H9 (cell line): ENCODE measurements at regions not wholly inside any gene's neighbourhood (a gene's known extent, or its start where the extent isn't known, plus 50 kb on each side); places are given as distances from the start of the nearest gene placed in this dataset.

Source experiments
- DNase-seq: peaks from one replicate; pipeline ENCODE4 v3.0.0-alpha.2; 2017
- H2AFZ ChIP-seq: one replicate; pipeline ENCODE4 v1.6.1; 2013; ENCODE audit warnings: mild to moderate bottlenecking, low read length, control low read depth, moderate library complexity
- H2AK5ac ChIP-seq: 2 replicates; pipeline ENCODE4 v1.6.1; 2013; ENCODE audit warnings: low read length, control low read depth, mixed read lengths; ENCODE audit not compliant: insufficient read length
- H2BK120ac ChIP-seq: one replicate; pipeline ENCODE4 v1.6.1; 2013; ENCODE audit warnings: low read depth, mild to moderate bottlenecking, low read length, control low read depth, inconsistent platforms; ENCODE audit not compliant: poor library complexity, severe bottlenecking
- H2BK12ac ChIP-seq: 2 replicates; pipeline ENCODE4 v1.6.1; 2013; ENCODE audit warnings: low read length, control low read depth, mixed read lengths, low read depth; ENCODE audit not compliant: insufficient read length
- H2BK15ac ChIP-seq: 2 replicates; pipeline ENCODE4 v1.6.1; 2013; ENCODE audit warnings: low read depth, low read length, control low read depth
- H2BK20ac ChIP-seq: one replicate; pipeline ENCODE4 v1.6.1; 2013; ENCODE audit warnings: low read depth, mild to moderate bottlenecking, low read length, control low read depth, inconsistent platforms; ENCODE audit not compliant: poor library complexity, severe bottlenecking
- H2BK5ac ChIP-seq: 2 replicates; pipeline ENCODE4 v1.6.1; 2013; ENCODE audit warnings: low read length, control low read depth, mixed read lengths; ENCODE audit not compliant: insufficient read length
- H3K14ac ChIP-seq: 2 replicates; pipeline ENCODE4 v1.6.1; 2013; ENCODE audit warnings: low read length, control low read depth; ENCODE audit not compliant: insufficient read depth
- H3K18ac ChIP-seq: 2 replicates; pipeline ENCODE4 v1.6.1; 2013; ENCODE audit warnings: low read depth, mild to moderate bottlenecking, mixed read lengths, low read length, control low read depth; ENCODE audit not compliant: insufficient read length
- H3K23ac ChIP-seq: 2 replicates; pipeline ENCODE4 v1.6.1; 2013; ENCODE audit warnings: low read length, control low read depth, mixed read lengths, low read depth; ENCODE audit not compliant: insufficient read length
- H3K23me2 ChIP-seq: 2 replicates; pipeline ENCODE4 v1.6.1; 2013; ENCODE audit warnings: low read depth, mild to moderate bottlenecking, mixed read lengths, low read length, control low read depth; ENCODE audit not compliant: insufficient read length, poor library complexity, severe bottlenecking
- H3K27ac ChIP-seq: 2 replicates; pipeline ENCODE4 v1.5.1; 2013; ENCODE audit warnings: low read length, control low read depth, mixed read lengths, low read depth; ENCODE audit not compliant: insufficient read length
- H3K27me3 ChIP-seq: 2 replicates; pipeline ENCODE4 v1.6.1; 2013; ENCODE audit warnings: low read length, control low read depth, inconsistent platforms; ENCODE audit not compliant: insufficient read depth
- H3K4ac ChIP-seq: 2 replicates; pipeline ENCODE4 v1.6.1; 2013; ENCODE audit warnings: low read depth, mild to moderate bottlenecking, control low read depth, inconsistent platforms, low read length, moderate library complexity
- H3K4me1 ChIP-seq: 2 replicates; pipeline ENCODE4 v1.6.1; 2013; ENCODE audit warnings: low read length, control low read depth, inconsistent platforms; ENCODE audit not compliant: insufficient read depth
- H3K4me2 ChIP-seq: 2 replicates; pipeline ENCODE4 v1.6.1; 2013; ENCODE audit warnings: low read length, control low read depth, mixed read lengths; ENCODE audit not compliant: insufficient read length, insufficient read depth
- H3K56ac ChIP-seq: 2 replicates; pipeline ENCODE4 v1.6.1; 2013; ENCODE audit warnings: low read depth, mild to moderate bottlenecking, mixed read lengths, low read length, control low read depth; ENCODE audit not compliant: insufficient read length
- H3K79me1 ChIP-seq: 2 replicates; pipeline ENCODE4 v1.6.1; 2013; ENCODE audit warnings: low read depth, mild to moderate bottlenecking, moderate library complexity, low read length, control low read depth, inconsistent platforms; ENCODE audit not compliant: insufficient read depth, poor library complexity, severe bottlenecking
- H3K79me2 ChIP-seq: 2 replicates; pipeline ENCODE4 v1.6.1; 2013; ENCODE audit warnings: low read length, control low read depth, inconsistent platforms; ENCODE audit not compliant: insufficient read depth
- H3K9ac ChIP-seq: 2 replicates; pipeline ENCODE4 v1.6.1; 2013; ENCODE audit warnings: low read length, control low read depth, mixed read lengths; ENCODE audit not compliant: insufficient read length; ENCODE audit errors: extremely low read depth
- H3K9me3 ChIP-seq: one replicate; pipeline ENCODE4 v1.6.1; 2013; ENCODE audit warnings: low read depth, low read length, inconsistent platforms; ENCODE audit not compliant: control insufficient read depth
- H3T11ph ChIP-seq: one replicate; pipeline ENCODE4 v1.6.1; 2013; ENCODE audit warnings: mild to moderate bottlenecking, low read length, control low read depth, inconsistent platforms
- H4K20me1 ChIP-seq: one replicate; pipeline ENCODE4 v1.6.1; 2013; ENCODE audit not compliant: control insufficient read depth, insufficient read length, insufficient read depth
- H4K5ac ChIP-seq: 2 replicates; pipeline ENCODE4 v1.6.1; 2013; ENCODE audit warnings: low read depth, mild to moderate bottlenecking, mixed read lengths, low read length, control low read depth; ENCODE audit not compliant: insufficient read length
- H4K8ac ChIP-seq: replicated peaks from 2 replicates; pipeline ENCODE4 v1.6.1; 2013; ENCODE audit warnings: low read length, control low read depth, mixed read lengths, low read depth; ENCODE audit not compliant: insufficient read length
- H4K91ac ChIP-seq: 2 replicates; pipeline ENCODE4 v1.6.1; 2013; ENCODE audit warnings: low read depth, mild to moderate bottlenecking, moderate library complexity, mixed read lengths, low read length, control low read depth; ENCODE audit not compliant: insufficient read length
- H3K27ac Mint-ChIP-seq, 3 experiments: 2 replicates in 2 of 3; 3 replicates in 1 of 3; pipeline ENCODE4 v1.8.0; 2020 to 2021; ENCODE audit warnings: mixed read lengths in 3 of 3, mild to moderate bottlenecking in 1 of 3, moderate library complexity in 1 of 3
- H3K27me3 Mint-ChIP-seq: 2 replicates; pipeline ENCODE4 v1.8.0; 2021; ENCODE audit warnings: low read depth, mild to moderate bottlenecking, moderate library complexity, mixed read lengths
- H3K36me3 Mint-ChIP-seq, 3 experiments: 2 replicates in 2 of 3; 3 replicates in 1 of 3; pipeline ENCODE4 v1.8.0; 2020 to 2021; ENCODE audit warnings: low read depth in 3 of 3, mixed read lengths in 3 of 3; ENCODE audit not compliant: insufficient read depth in 1 of 3
- H3K4me1 Mint-ChIP-seq, 2 experiments: 2 replicates each; pipeline ENCODE4 v1.8.0; 2020; ENCODE audit warnings: mixed read lengths in 2 of 2
- H3K4me3 Mint-ChIP-seq, 2 experiments: 2 replicates in 1 of 2; 3 replicates in 1 of 2; pipeline ENCODE4 v1.8.0; 2020 to 2021; ENCODE audit warnings: mild to moderate bottlenecking in 2 of 2, mixed read lengths in 2 of 2, moderate library complexity in 1 of 2
- H3K9me3 Mint-ChIP-seq, 2 experiments: 2 replicates in 1 of 2; 3 replicates in 1 of 2; pipeline ENCODE4 v1.8.0; 2020; ENCODE audit warnings: mild to moderate bottlenecking in 2 of 2, mixed read lengths in 2 of 2, moderate library complexity in 1 of 2
- WGBS: extraction: QIAGEN DNeasy Blood & Tissue Kit; methylation state at CpG from one replicate; pipeline ENCODE4 v1.1.7; 2013; ENCODE audit warnings: missing lambda C conversion rate, low lambda C conversion rate, mixed read lengths; ENCODE audit not compliant: insufficient read length; ENCODE audit errors: extremely low coverage; 5-methylcytosine and 5-hydroxymethylcytosine counted together
- TF ChIP-seq, protein P1 (sequence below): fragments of 200-600 bp; sonication (generic); conservative IDR thresholded peaks from 3 replicates; pipeline ENCODE4 v1.8.0; 2021; ENCODE audit warnings: antibody characterized with exemption, mild to moderate bottlenecking

DNA sequence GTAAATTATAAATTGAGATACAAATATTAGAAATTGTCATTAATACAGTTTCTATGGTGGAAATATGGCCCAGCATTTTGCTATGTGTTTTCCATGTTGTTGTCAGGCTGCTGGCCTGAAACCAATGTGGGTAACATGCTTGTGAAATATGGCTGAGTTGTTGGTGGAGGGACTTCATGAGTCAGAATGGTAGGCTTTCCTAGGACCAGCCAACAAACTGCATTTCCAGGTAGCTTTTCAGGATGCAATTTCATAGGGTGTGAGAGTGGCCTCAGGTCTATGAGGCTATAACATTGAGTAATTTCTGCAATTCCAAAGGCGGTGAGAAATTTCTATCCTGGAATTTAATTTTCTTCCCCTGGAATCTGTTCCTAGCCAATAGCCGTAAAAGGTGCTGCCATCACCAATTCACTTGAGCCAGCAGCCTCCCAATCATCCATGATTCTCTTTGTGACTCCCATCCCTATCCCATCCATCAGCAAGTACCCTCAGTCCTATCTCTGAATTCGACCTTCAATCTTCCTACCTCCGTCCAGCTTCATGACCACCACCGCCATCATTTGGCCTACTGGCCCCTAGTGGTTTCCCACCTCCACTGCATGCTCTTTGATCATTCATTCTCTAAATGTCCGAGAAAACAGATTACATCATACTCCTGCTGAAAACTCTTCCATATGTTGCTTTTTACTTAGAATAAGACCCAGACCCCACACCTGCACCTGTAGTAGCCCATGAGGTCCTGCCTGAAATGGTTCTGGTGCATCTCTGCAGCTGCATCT, 276.6 kb upstream of the CFAP20DC start:
- Histone ChIP-seq H3K27ac (no peak overlapping the region), H2BK5ac (no peak overlapping the region), H3K18ac (no peak overlapping the region), H3T11ph (no peak overlapping the region), H2BK20ac (no peak overlapping the region), H3K23me2 (no peaks in the 10 kb centered on the region), H4K8ac (peak overlapping the region; percentile 27), H3K4ac (no peak overlapping the region), H3K23ac (no peak overlapping the region), H4K91ac (no peak overlapping the region), H3K79me2 (no peaks in the 10 kb centered on the region), H3K9me3 (no peaks in the 10 kb centered on the region), H3K14ac (no peak overlapping the region), H2BK15ac (no peak overlapping the region), H2BK12ac (no peak overlapping the region), H2AFZ (no peak overlapping the region), H3K27me3 (no peaks in the 10 kb centered on the region), H4K5ac (no peak overlapping the region), H3K9ac (no peak overlapping the region), H2BK120ac (no peak overlapping the region), H3K79me1 (no peaks in the 10 kb centered on the region), H2AK5ac (no peak overlapping the region), H3K56ac (no peak overlapping the region), H3K4me2 (no peak overlapping the region), H4K20me1 (no peaks in the 10 kb centered on the region), H3K4me1 (peaks cover 2% of the 10 kb centered on the region; the same call in 1 of the 2 replicates)
- no peaks in the 10 kb centered on the region for H3K9me3 Mint-ChIP-seq
- TF ChIP-seq, protein P1, sequence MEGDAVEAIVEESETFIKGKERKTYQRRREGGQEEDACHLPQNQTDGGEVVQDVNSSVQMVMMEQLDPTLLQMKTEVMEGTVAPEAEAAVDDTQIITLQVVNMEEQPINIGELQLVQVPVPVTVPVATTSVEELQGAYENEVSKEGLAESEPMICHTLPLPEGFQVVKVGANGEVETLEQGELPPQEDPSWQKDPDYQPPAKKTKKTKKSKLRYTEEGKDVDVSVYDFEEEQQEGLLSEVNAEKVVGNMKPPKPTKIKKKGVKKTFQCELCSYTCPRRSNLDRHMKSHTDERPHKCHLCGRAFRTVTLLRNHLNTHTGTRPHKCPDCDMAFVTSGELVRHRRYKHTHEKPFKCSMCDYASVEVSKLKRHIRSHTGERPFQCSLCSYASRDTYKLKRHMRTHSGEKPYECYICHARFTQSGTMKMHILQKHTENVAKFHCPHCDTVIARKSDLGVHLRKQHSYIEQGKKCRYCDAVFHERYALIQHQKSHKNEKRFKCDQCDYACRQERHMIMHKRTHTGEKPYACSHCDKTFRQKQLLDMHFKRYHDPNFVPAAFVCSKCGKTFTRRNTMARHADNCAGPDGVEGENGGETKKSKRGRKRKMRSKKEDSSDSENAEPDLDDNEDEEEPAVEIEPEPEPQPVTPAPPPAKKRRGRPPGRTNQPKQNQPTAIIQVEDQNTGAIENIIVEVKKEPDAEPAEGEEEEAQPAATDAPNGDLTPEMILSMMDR, result peak; percentile 76
- peaks cover 5 to 6% of the 10 kb centered on the region in 2 experiments; a peak in 3 of 4 replicates for H3K4me1 Mint-ChIP-seq
- no CpG with 5 or more reads among the region's 6 CpGs for WGBS
- H3K4me3 Mint-ChIP-seq, result no peak overlapping the region
- DNase-seq, result peak; percentile 56
- no peaks in the 10 kb centered on the region for H3K27me3 Mint-ChIP-seq
- 0 out of 7 replicates have a peak overlapping the region, but pooled peaks of 1 of the 3 experiments have one; percentile 5 for H3K27ac Mint-ChIP-seq
- H3K36me3 Mint-ChIP-seq, result no peaks in the 10 kb centered on the region; a peak in 1 of 7 replicates
